Lower leg skin (tissue), 3 donors: ENCODE measurements at regions not wholly inside any gene's neighbourhood (a gene's known extent, or its start where the extent isn't known, plus 50 kb on each side); places are given as distances from the start of the nearest gene placed in this dataset.

Experiments used
- POLR2A ChIP-seq, 2 donors: fragments of 450-650 bp; IDR thresholded peaks; one replicate each; pipeline ENCODE4 v1.6.1; 2016 to 2017; ENCODE audit warnings: antibody characterized with exemption in 2 of 2, mild to moderate bottlenecking in 1 of 2, moderate library complexity in 1 of 2
- TF ChIP-seq, protein P1 (sequence below), 3 donors: fragments of 450-650 bp; IDR thresholded peaks; one replicate each; pipeline ENCODE4 v1.5.1; 2016; ENCODE audit warnings: antibody characterized with exemption in 3 of 3, mild to moderate bottlenecking in 3 of 3, moderate library complexity in 2 of 3

DNA sequence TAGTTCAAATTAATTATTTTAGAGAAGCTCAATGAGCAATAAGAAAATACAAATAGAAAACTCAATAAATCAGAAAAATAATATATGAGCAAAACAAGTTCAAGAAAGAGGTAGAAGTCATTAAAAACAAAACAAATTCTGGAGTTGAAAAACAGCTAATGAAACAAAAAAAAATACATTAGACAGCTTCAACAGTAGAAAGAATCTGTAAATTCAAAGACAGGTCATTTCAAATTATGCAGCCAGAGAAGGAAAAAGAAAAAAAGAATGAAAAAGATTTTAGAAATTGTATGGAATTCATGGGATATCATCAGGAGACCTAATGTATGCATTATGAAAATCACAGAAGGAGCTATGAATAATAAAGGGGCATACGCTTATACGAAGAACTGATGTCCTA, 795.3 kb upstream of the ADGRB3 start:
- TF ChIP-seq POLR2A (IDR thresholded peaks at IDR 0.05) = no peak
- TF ChIP-seq, protein P1, sequence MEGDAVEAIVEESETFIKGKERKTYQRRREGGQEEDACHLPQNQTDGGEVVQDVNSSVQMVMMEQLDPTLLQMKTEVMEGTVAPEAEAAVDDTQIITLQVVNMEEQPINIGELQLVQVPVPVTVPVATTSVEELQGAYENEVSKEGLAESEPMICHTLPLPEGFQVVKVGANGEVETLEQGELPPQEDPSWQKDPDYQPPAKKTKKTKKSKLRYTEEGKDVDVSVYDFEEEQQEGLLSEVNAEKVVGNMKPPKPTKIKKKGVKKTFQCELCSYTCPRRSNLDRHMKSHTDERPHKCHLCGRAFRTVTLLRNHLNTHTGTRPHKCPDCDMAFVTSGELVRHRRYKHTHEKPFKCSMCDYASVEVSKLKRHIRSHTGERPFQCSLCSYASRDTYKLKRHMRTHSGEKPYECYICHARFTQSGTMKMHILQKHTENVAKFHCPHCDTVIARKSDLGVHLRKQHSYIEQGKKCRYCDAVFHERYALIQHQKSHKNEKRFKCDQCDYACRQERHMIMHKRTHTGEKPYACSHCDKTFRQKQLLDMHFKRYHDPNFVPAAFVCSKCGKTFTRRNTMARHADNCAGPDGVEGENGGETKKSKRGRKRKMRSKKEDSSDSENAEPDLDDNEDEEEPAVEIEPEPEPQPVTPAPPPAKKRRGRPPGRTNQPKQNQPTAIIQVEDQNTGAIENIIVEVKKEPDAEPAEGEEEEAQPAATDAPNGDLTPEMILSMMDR (IDR thresholded peaks at IDR 0.05) = no peak
